SH-SY5Y (cell line): ENCODE measurements at regions not wholly inside any gene's neighbourhood (a gene's known extent, or its start where the extent isn't known, plus 50 kb on each side); places are given as distances from the start of the nearest gene placed in this dataset.

Experiments
- GATA2 ChIP-seq: IDR thresholded peaks from 2 replicates; pipeline ENCODE4 v1.6.1; 2011; ENCODE audit warnings: mild to moderate bottlenecking, low read depth, low read length
- GATA3 ChIP-seq: IDR thresholded peaks from 2 replicates; pipeline ENCODE4 v1.6.1; 2011; ENCODE audit warnings: low read depth, mild to moderate bottlenecking, low read length, moderate library complexity

GRCh38 chr10:128694851-128695725 lies 568.9 kb upstream of the MKI67 start:
- no peak for TF ChIP-seq GATA3
- TF ChIP-seq GATA2: no peak
